ENCODE measurements at regions not wholly inside any gene's neighbourhood (a gene's known extent, or its start where the extent isn't known, plus 50 kb on each side); places are given as distances from the start of the nearest gene placed in this dataset.

DNA sequence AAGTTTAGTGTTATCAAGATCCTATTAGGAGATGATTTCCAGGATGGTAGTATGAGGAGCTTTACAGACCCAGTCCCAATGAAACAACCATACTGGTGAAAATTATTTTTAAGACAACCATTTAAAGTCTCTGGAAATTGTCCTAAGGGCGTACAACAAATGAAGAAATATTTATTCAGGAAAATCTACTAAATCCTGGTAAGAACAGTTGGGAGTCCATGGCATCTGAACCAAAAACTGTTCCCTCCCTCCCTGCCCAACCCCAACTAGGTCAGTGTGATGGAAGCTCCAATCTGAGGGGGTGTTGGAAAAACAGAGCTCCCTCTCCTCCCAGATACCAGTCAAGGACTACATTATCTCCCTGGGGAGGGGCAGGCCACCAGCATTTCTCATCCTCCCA, 74.7 kb upstream of the MKLN1 start:
- TF ChIP-seq RAD21 (IDR thresholded peaks at IDR 0.05; ENCODE audit: low read depth) (no peak), TAF1 (IDR thresholded peaks at IDR 0.05; ENCODE audit: low read depth) (no peak), YY1 (IDR thresholded peaks at IDR 0.05; ENCODE audit: low read depth) (no peak), EGR1 (IDR thresholded peaks at IDR 0.05) (no peak), EP300 (IDR thresholded peaks at IDR 0.05; ENCODE audit: borderline replicate concordance) (no peak), ZBTB7A (IDR thresholded peaks at IDR 0.05; ENCODE audit: low read depth) (no peak)
- TF ChIP-seq, protein P1, sequence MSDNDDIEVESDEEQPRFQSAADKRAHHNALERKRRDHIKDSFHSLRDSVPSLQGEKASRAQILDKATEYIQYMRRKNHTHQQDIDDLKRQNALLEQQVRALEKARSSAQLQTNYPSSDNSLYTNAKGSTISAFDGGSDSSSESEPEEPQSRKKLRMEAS (IDR thresholded peaks at IDR 0.05) = no peak
- TF ChIP-seq, protein P2, sequence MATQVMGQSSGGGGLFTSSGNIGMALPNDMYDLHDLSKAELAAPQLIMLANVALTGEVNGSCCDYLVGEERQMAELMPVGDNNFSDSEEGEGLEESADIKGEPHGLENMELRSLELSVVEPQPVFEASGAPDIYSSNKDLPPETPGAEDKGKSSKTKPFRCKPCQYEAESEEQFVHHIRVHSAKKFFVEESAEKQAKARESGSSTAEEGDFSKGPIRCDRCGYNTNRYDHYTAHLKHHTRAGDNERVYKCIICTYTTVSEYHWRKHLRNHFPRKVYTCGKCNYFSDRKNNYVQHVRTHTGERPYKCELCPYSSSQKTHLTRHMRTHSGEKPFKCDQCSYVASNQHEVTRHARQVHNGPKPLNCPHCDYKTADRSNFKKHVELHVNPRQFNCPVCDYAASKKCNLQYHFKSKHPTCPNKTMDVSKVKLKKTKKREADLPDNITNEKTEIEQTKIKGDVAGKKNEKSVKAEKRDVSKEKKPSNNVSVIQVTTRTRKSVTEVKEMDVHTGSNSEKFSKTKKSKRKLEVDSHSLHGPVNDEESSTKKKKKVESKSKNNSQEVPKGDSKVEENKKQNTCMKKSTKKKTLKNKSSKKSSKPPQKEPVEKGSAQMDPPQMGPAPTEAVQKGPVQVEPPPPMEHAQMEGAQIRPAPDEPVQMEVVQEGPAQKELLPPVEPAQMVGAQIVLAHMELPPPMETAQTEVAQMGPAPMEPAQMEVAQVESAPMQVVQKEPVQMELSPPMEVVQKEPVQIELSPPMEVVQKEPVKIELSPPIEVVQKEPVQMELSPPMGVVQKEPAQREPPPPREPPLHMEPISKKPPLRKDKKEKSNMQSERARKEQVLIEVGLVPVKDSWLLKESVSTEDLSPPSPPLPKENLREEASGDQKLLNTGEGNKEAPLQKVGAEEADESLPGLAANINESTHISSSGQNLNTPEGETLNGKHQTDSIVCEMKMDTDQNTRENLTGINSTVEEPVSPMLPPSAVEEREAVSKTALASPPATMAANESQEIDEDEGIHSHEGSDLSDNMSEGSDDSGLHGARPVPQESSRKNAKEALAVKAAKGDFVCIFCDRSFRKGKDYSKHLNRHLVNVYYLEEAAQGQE (IDR thresholded peaks at IDR 0.05; ENCODE audit: low read depth) = no peak

Data from Ishikawa (cell line).